ENCODE measurements at regions not wholly inside any gene's neighbourhood (a gene's known extent, or its start where the extent isn't known, plus 50 kb on each side); places are given as distances from the start of the nearest gene placed in this dataset. TPM values are rescaled to one million over a fixed set of nuclear protein-coding genes. Genes with fewer than 3 reads are reported as not detected.

Small RNA genes in the stretch of these regions (small RNA-seq; reads per million reads assigned to genes)
- gene AP002802.2 (ENCODE audit: low replicate concordance) (not detected), gene MIR4300 (ENCODE audit: low replicate concordance) (not detected), gene MTND4LP18 (ENCODE audit: low replicate concordance) (not detected), gene RNU6-544P (ENCODE audit: low replicate concordance) (not detected)

Data from tongue (tissue), 1 donor.